Endothelial cell of umbilical vein (primary cell): ENCODE measurements at regions not wholly inside any gene's neighbourhood (a gene's known extent, or its start where the extent isn't known, plus 50 kb on each side); places are given as distances from the start of the nearest gene placed in this dataset.

ENCODE experiments used
- EZH2 ChIP-seq: IDR thresholded peaks from 2 replicates; pipeline ENCODE4 v1.6.1; 2012; ENCODE audit warnings: borderline replicate concordance, low read depth, mild to moderate bottlenecking, moderate library complexity, low read length, inconsistent platforms; ENCODE audit not compliant: severe bottlenecking
- FOS ChIP-seq: IDR thresholded peaks from 2 replicates; pipeline ENCODE4 v1.6.1; 2011; ENCODE audit warnings: mild to moderate bottlenecking, low read length, moderate library complexity, borderline replicate concordance; ENCODE audit not compliant: insufficient read depth
- JUN ChIP-seq: IDR thresholded peaks from 2 replicates; pipeline ENCODE4 v1.6.1; 2011; ENCODE audit warnings: borderline replicate concordance, low read depth; ENCODE audit not compliant: insufficient read length, insufficient read depth
- MAX ChIP-seq: IDR thresholded peaks from 2 replicates; pipeline ENCODE4 v1.6.1; 2011; ENCODE audit not compliant: insufficient read depth, insufficient read length
- MYC ChIP-seq: IDR thresholded peaks from one replicate; pipeline ENCODE4 v1.6.1; 2011; ENCODE audit warnings: mild to moderate bottlenecking, low read depth, low read length
- POLR2A ChIP-seq: IDR thresholded peaks from 2 replicates; pipeline ENCODE4 v1.6.1; 2012; ENCODE audit warnings: low read depth, mild to moderate bottlenecking, control low read depth, low read length
- POLR2AphosphoS5 ChIP-seq: IDR thresholded peaks from 2 replicates; pipeline ENCODE4 v1.6.1; 2012; ENCODE audit warnings: low read depth, mild to moderate bottlenecking, control low read depth, low read length, moderate library complexity; ENCODE audit not compliant: insufficient read depth
- TF ChIP-seq, protein P1 (sequence below), 2 donors: IDR thresholded peaks; 1 replicate in 1 of 2; 2 replicates in 1 of 2; pipeline ENCODE4 v1.5.1; 2011; ENCODE audit warnings: low read length in 2 of 2, mild to moderate bottlenecking in 2 of 2, moderate library complexity in 2 of 2, control low read depth in 1 of 2, inconsistent platforms in 1 of 2, low read depth in 1 of 2; ENCODE audit not compliant: insufficient read depth in 1 of 2; ENCODE audit errors: extremely low read depth in 1 of 2

- TF ChIP-seq, protein P1, sequence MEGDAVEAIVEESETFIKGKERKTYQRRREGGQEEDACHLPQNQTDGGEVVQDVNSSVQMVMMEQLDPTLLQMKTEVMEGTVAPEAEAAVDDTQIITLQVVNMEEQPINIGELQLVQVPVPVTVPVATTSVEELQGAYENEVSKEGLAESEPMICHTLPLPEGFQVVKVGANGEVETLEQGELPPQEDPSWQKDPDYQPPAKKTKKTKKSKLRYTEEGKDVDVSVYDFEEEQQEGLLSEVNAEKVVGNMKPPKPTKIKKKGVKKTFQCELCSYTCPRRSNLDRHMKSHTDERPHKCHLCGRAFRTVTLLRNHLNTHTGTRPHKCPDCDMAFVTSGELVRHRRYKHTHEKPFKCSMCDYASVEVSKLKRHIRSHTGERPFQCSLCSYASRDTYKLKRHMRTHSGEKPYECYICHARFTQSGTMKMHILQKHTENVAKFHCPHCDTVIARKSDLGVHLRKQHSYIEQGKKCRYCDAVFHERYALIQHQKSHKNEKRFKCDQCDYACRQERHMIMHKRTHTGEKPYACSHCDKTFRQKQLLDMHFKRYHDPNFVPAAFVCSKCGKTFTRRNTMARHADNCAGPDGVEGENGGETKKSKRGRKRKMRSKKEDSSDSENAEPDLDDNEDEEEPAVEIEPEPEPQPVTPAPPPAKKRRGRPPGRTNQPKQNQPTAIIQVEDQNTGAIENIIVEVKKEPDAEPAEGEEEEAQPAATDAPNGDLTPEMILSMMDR (IDR thresholded peaks at IDR 0.05; ENCODE audit: extremely low read depth in 1 of 2, insufficient read depth in 1 of 2, low read depth in 1 of 2, low read length in 2 of 2), result no peak
- TF ChIP-seq POLR2AphosphoS5 (no peak), EZH2 (no peak), POLR2A (no peak), MAX (no peak), JUN (no peak), MYC (no peak), FOS (no peak)
These were observed 692.0 kb upstream of the PKDCC start for GRCh38 chr2:41355794-41356193.
